ENCODE measurements at regions not wholly inside any gene's neighbourhood (a gene's known extent, or its start where the extent isn't known, plus 50 kb on each side); places are given as distances from the start of the nearest gene placed in this dataset.
"Not testable (repeated sequence)": the region's sequence is repeated elsewhere in the genome, so short reads cannot be mapped to it uniquely, and the experiment has no call there.

GRCh38 chr16:59500601-59501000 is 766.5 kb upstream of the GOT2 start:
- DNase-seq (ENCODE audit: extremely low read depth in 1 of 2, low read depth in 1 of 2), result no peak

- DNase-seq (ENCODE audit: extremely low read depth in 1 of 2, low read depth in 1 of 2), result no peak
Measured at GRCh38 chr16:59487067-59487466, 753.0 kb upstream of the GOT2 start.

DNA sequence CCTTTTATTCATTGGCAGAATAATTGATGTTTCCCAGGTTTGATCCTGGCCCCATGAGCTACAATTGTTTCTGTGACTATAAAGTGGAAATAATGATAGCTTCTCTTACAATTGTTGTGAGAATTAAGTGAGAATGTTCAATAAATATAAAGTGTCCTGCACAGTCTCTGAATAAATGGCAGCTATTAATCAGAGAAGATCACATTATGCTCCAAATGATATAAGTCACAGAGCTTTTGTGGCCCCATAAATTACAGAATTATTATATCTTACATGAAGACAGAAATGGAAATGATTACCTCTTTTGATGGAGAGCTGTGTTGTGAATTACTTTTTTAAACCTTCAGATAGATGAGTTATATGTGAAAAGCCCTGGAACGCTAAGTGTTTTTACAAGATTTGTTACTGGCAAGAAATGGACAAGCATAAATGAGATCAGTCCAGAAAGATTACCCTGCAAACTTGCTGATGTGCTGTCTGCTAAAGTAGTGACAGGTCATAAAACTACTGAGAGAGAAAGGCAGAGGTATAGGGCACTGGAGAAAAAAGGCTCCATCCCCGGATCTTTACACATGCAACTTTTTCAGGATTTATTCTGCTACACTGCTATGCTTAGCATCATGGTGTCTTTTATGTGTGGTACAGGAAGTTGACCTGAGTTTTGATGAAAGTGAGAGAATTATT is 750.9 kb upstream of the GOT2 start:
- DNase-seq (ENCODE audit: extremely low read depth in 1 of 2, low read depth in 1 of 2), result no peak

GRCh38 chr16:59478838-59479237 is 744.7 kb upstream of the GOT2 start:
- DNase-seq (ENCODE audit: extremely low read depth in 1 of 2, low read depth in 1 of 2), result no peak

GRCh38 chr16:59470556-59470955 is 736.4 kb upstream of the GOT2 start:
- DNase-seq (ENCODE audit: extremely low read depth in 1 of 2, low read depth in 1 of 2), result no peak

DNA sequence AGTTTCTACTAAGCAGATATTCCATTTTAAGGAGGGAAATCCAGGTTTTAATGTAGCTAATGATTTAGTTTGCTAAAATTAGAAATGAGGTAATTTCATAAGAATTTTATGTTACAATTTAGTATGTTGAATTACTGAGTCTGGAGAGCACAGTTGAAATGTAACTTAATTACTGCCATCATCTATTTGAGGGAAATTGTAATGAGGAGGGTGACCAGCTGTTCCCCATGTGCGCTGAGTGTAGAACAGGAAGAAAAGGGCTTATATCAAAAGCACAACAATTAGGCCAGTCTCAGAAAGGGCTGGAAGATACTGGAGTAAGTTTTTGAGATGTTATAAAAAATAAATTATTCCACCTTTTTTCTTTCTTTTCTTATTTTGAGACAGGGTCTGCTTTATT is 735.1 kb upstream of the GOT2 start:
- no peak for DNase-seq (ENCODE audit: extremely low read depth in 1 of 2, low read depth in 1 of 2)

DNA sequence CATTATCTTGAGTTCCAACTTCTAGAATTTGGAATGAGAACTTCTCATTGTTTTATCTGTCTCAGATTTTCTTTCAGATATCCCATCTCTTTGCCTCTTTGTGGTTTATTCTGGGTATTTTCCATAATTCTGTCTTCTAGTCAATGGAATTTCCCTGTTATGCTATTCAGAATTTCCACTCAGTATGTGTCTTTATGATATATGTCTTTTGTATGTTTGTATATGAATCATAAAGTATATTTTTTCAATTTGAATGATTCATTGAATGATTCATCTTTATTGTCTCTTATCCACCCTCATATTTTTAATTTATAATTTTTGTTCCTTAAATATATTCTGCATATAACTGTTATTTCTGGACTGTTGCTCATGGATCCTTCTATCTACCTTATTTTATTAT is 729.7 kb upstream of the GOT2 start:
- no peak for DNase-seq (ENCODE audit: extremely low read depth in 1 of 2, low read depth in 1 of 2)

DNA sequence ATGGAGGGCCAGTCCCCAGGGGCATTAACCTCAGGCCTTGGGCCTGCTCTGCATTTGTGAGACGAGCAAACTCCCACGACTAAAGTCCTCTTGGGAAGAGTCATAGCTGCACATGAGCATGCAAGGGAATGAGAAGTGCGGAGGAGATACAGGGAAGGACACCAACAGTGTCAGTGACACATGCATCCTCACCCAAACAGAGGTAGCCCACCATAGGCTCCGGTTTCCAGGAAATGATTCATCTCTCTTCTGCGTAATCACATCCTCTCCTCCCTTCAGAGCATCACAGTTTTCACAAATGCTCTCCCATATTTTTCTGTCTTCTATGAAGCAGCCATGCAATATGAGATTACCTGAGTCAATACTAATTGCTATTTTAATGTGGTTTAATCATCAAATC is 725.7 kb upstream of the GOT2 start:
- no peak for DNase-seq (ENCODE audit: extremely low read depth in 1 of 2, low read depth in 1 of 2)

GRCh38 chr16:59455497-59455896 is 721.4 kb upstream of the GOT2 start:
- no peak for DNase-seq (ENCODE audit: extremely low read depth in 1 of 2, low read depth in 1 of 2)

DNA sequence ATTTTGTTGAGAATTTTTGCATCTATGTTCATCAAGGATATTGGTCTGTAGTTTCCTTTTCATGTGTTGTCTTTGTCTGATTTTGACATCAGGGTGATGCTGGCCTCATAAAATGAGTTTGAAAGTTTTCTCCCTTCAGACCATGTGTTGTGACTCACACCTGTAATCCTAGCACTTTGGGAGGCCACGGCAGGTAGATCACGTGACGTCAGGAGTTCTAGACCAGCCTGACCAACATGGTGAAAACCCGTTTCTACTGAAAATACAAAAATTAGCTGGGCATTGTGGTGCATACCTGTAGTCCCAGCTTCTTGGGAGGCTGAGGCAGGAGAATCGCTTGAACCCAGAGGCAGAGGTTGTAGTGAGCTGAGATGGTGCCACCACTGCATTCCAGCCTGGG is 716.4 kb upstream of the GOT2 start:
- DNase-seq (ENCODE audit: extremely low read depth in 1 of 2, low read depth in 1 of 2), result not testable (repeated sequence)

DNA sequence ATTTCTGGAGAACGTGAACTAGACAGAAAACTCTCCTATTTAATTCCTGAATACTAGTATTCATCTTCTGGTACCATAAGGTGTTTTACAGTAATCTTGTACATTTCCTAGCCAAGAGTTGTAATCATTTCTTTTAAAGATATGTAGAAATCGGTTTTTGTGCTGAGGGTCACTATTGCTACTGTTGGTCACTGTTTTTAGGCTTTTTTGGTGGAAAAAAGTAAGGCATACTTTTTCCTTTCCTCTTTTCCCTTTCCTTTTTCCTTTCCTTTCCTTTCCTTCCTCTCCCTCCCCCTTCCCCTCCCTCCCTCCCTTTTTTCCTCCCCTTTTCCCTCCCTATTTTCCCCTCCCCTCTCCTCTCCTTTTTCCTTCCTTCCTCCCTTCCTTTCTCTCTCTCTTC is 706.4 kb upstream of the GOT2 start:
- DNase-seq (ENCODE audit: extremely low read depth in 1 of 2, low read depth in 1 of 2), result no peak

DNA sequence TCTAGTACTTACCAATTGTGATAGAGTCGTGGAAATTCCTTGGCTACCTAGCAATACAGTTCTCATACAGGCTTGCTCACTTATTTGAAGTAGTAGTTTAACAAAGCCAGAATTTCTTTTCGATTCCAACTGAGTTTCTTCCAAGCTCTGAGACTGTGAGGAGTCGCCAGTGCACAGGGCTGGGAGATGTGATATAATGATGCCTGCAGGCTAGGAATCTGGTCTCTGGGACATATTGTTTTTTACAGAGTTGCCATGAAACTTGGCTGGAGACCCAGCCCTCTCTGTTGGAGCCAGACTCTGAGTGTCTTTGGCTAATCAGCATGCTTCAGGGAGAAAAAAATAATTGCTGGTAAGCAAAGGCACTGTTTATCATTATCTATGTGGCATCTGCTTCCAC is 698.8 kb upstream of the GOT2 start:
- no peak for DNase-seq (ENCODE audit: extremely low read depth in 1 of 2, low read depth in 1 of 2)

GRCh38 chr16:59432276-59432675 is 698.2 kb upstream of the GOT2 start:
- DNase-seq (ENCODE audit: extremely low read depth in 1 of 2, low read depth in 1 of 2), result no peak

DNA sequence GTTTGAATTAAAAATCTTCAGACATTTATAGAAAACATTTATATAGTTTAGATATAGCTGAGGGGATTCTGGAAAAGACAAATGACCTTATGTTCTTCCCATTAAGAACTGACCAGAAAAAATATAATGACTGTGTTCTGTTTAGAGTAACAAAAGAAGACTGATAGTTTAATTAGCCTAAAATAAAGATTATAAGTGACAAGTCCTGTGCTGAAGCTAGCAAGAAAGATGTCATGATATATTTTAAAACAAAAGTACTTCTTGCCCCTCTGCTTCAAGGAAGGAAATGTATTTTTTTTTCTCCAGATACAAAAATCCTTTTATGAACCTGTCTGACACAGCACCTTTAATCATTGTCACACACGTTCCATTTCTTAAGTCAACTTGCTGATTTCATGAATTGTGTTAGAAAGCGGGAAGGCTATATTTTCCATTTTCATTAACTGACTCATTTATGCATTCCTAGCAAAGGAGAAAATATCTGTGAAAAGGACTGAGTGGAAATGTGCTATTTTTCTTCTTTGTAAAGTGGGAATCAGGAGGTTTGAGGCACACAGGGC is 690.7 kb upstream of the GOT2 start:
- no peak for DNase-seq (ENCODE audit: extremely low read depth in 1 of 2, low read depth in 1 of 2)

- DNase-seq (ENCODE audit: extremely low read depth in 1 of 2, low read depth in 1 of 2), result no peak
Measured at GRCh38 chr16:59411961-59412841, 678.1 kb upstream of the GOT2 start.

GRCh38 chr16:59410451-59410850 is 676.3 kb upstream of the GOT2 start:
- DNase-seq (ENCODE audit: extremely low read depth in 1 of 2, low read depth in 1 of 2), result no peak

- DNase-seq (ENCODE audit: extremely low read depth in 1 of 2, low read depth in 1 of 2), result no peak
Measured at GRCh38 chr16:59405802-59406201, 671.7 kb upstream of the GOT2 start.

- no peak for DNase-seq (ENCODE audit: extremely low read depth in 1 of 2, low read depth in 1 of 2)
Measured at GRCh38 chr16:59404509-59404908, 670.4 kb upstream of the GOT2 start.

DNA sequence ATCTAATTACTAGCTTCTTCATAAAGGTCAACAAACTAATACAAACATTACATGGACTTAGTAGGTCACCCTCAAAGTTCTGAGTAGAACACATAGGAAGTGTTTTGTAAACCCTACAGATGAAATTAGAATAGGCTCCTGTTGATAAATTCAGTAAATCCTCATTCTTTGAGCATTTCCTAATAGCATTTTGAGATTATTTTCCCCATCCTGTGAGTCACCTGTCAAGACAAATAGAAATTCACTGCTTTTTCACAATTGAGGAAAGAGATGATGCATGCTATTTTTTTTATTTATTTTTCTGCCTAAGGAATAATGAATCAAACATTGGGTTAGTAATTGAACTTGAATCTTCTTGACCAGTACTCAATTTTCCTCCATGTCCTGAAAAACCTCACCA is 666.7 kb upstream of the GOT2 start:
- no peak for DNase-seq (ENCODE audit: extremely low read depth in 1 of 2, low read depth in 1 of 2)

GRCh38 chr16:59397638-59398037 is 663.5 kb upstream of the GOT2 start:
- DNase-seq (ENCODE audit: extremely low read depth in 1 of 2, low read depth in 1 of 2), result no peak

DNA sequence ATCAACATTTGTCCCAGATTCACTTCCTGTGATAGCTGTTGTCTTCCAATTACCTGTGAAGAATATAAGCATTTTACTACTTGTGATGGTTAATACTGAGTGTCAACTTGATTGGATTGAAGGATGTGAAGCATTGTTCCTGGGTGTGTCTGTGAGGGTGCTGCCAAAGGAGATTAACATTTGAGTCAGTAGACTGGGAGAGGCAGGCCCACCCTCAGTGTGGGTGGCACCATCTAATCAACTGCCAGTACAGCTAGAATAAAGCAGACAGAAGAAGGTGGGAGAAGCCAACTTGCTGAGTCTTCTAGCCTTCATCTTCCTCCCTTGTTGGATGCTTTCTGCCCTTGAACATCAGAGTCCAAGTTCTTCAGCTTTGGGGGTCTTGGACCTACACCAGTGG is 660.4 kb upstream of the GOT2 start:
- no peak for DNase-seq (ENCODE audit: extremely low read depth in 1 of 2, low read depth in 1 of 2)

- no peak for DNase-seq (ENCODE audit: extremely low read depth in 1 of 2, low read depth in 1 of 2)
Measured at GRCh38 chr16:59392911-59393310, 658.8 kb upstream of the GOT2 start.
